H1 (cell line): ENCODE measurements at regions not wholly inside any gene's neighbourhood (a gene's known extent, or its start where the extent isn't known, plus 50 kb on each side); places are given as distances from the start of the nearest gene placed in this dataset.

Experiments used
- CTCF ChIA-PET: fragments of 300-600 bp; sonication (Branson Sonifier 250); formaldehyde crosslinking; loops from one replicate; lab custom pipeline; 2021; ENCODE audit not compliant: partially characterized antibody; lab: Charles Lee
- POLR2A ChIA-PET: fragments of 300-600 bp; sonication (Branson Sonifier 250); formaldehyde crosslinking; loops from one replicate; lab custom pipeline; 2021; ENCODE audit warnings: inconsistent platforms; ENCODE audit not compliant: partially characterized antibody; lab: Charles Lee
- DNase-seq, 2 experiments: peaks; one replicate each; pipeline versions ENCODE4 v3.0.0 to v3.0.0-alpha.2; 2010 to 2022; ENCODE audit warnings: low spot score in 2 of 2, low read depth in 1 of 2, mixed read lengths in 1 of 2
- FAIRE-seq: peaks from 2 replicates; lab custom pipeline; 2011; peaks lifted over from hg19 to GRCh38; lab: Jason Lieb, UNC
- H2AFZ ChIP-seq: 2 replicates; pipeline ENCODE4 v1.8.1; 2012; ENCODE audit warnings: low read length, inconsistent platforms
- H2AK5ac ChIP-seq: 2 replicates; pipeline ENCODE4 v1.6.1; 2013; ENCODE audit warnings: low read depth, low read length
- H2BK120ac ChIP-seq: replicated peaks from 2 replicates; pipeline ENCODE3; 2013; ENCODE audit warnings: low read depth, low read length, inconsistent platforms
- H2BK12ac ChIP-seq: 2 replicates; pipeline ENCODE4 v1.6.1; 2013; ENCODE audit warnings: low read depth, low read length
- H2BK15ac ChIP-seq: 2 replicates; pipeline ENCODE4 v1.6.1; 2013; ENCODE audit warnings: low read length
- H2BK20ac ChIP-seq: 2 replicates; pipeline ENCODE4 v1.6.1; 2013; ENCODE audit warnings: low read length
- H2BK5ac ChIP-seq: 2 replicates; pipeline ENCODE4 v1.6.1; 2013; ENCODE audit warnings: low read depth, low read length
- H3K14ac ChIP-seq: 2 replicates; pipeline ENCODE4 v1.6.1; 2013; ENCODE audit warnings: inconsistent platforms; ENCODE audit not compliant: insufficient read length
- H3K18ac ChIP-seq: 2 replicates; pipeline ENCODE4 v1.6.1; 2013; ENCODE audit warnings: low read length; ENCODE audit errors: extremely low read depth
- H3K23ac ChIP-seq: 2 replicates; pipeline ENCODE4 v1.6.1; 2013; ENCODE audit warnings: inconsistent platforms; ENCODE audit not compliant: insufficient read length
- H3K23me2 ChIP-seq: 2 replicates; pipeline ENCODE4 v1.6.1; 2013; ENCODE audit warnings: low read depth, low read length
- H3K27ac ChIP-seq: 2 replicates; pipeline ENCODE4 v1.6.1; 2011; ENCODE audit warnings: low read depth, low read length, inconsistent platforms
- H3K27me3 ChIP-seq, 4 experiments: replicated peaks in 1 of 4; 1 replicate in 1 of 4; 2 replicates in 3 of 4; pipeline versions ENCODE4 v1.6.1 to v1.8.1; 2011 to 2013; ENCODE audit warnings: low read length in 3 of 4, mild to moderate bottlenecking in 3 of 4, inconsistent platforms in 2 of 4, mixed read lengths in 2 of 4, moderate library complexity in 1 of 4; ENCODE audit not compliant: control insufficient read depth in 3 of 4, insufficient read depth in 3 of 4; ENCODE audit errors: extremely low read depth in 1 of 4
- H3K36me3 ChIP-seq, 4 experiments: 2 replicates each; pipeline versions ENCODE4 v1.6.1 to v1.8.1; 2011 to 2013; ENCODE audit warnings: mild to moderate bottlenecking in 4 of 4, low read length in 3 of 4, moderate library complexity in 2 of 4, control low read depth in 1 of 4, inconsistent platforms in 1 of 4; ENCODE audit not compliant: insufficient read depth in 4 of 4, control insufficient read depth in 2 of 4
- H3K4ac ChIP-seq: replicated peaks from 2 replicates; pipeline ENCODE3; 2013; ENCODE audit warnings: low read length, low read depth, mixed read lengths, inconsistent platforms; ENCODE audit not compliant: insufficient read length
- H3K4me1 ChIP-seq, 4 experiments: replicated peaks in 1 of 4; 1 replicate in 1 of 4; 2 replicates in 3 of 4; pipeline versions ENCODE4 v1.6.1 to v1.8.1; 2011 to 2013; ENCODE audit warnings: low read length in 3 of 4, inconsistent platforms in 2 of 4, mixed read lengths in 1 of 4; ENCODE audit not compliant: insufficient read depth in 4 of 4, control insufficient read depth in 3 of 4
- H3K4me2 ChIP-seq, 2 experiments: 2 replicates each; pipeline versions ENCODE4 v1.6.1 to v1.8.1; 2011 to 2013; ENCODE audit warnings: low read depth in 2 of 2, low read length in 2 of 2, control low read depth in 1 of 2, inconsistent platforms in 1 of 2, mild to moderate bottlenecking in 1 of 2; ENCODE audit not compliant: insufficient read depth in 1 of 2
- H3K4me3 ChIP-seq, 4 experiments: fragments of 200-600, 300-600 bp in 1 of 4; sonication (generic), shearing (Covaris generic), sonication (Bioruptor Twin) in 1 of 4; 2 replicates each; pipeline versions ENCODE4 v1.5.1 to v1.8.1; 2011 to 2016; ENCODE audit warnings: low read length in 4 of 4, low read depth in 3 of 4, control low read depth in 2 of 4, inconsistent platforms in 2 of 4, mild to moderate bottlenecking in 2 of 4, mixed read lengths in 1 of 4, moderate library complexity in 1 of 4; ENCODE audit not compliant: insufficient read depth in 2 of 4; ENCODE audit errors: extremely low read depth in 1 of 4
- H3K56ac ChIP-seq: replicated peaks from 2 replicates; pipeline ENCODE3; 2013; ENCODE audit warnings: low read depth, mild to moderate bottlenecking, mixed read lengths, low read length, inconsistent platforms; ENCODE audit not compliant: insufficient read length
- H3K79me1 ChIP-seq: 2 replicates; pipeline ENCODE4 v1.6.1; 2013; ENCODE audit warnings: low read depth, low read length, control low read depth
- H3K79me2 ChIP-seq, 2 experiments: 2 replicates each; pipeline versions ENCODE4 v1.6.1 to v1.8.1; 2012 to 2013; ENCODE audit warnings: low read length in 2 of 2, mild to moderate bottlenecking in 2 of 2, inconsistent platforms in 1 of 2; ENCODE audit not compliant: insufficient read depth in 2 of 2, control insufficient read depth in 1 of 2
- H3K9ac ChIP-seq, 4 experiments: replicated peaks in 1 of 4; 1 replicate in 1 of 4; 2 replicates in 3 of 4; pipeline versions ENCODE4 v1.6.1 to v1.8.1; 2011 to 2013; ENCODE audit warnings: low read depth in 3 of 4, low read length in 3 of 4, control low read depth in 2 of 4, mild to moderate bottlenecking in 2 of 4, moderate library complexity in 2 of 4, inconsistent platforms in 1 of 4; ENCODE audit errors: extremely low read depth in 1 of 4
- H3K9me3 ChIP-seq, 2 experiments: 2 replicates each; pipeline versions ENCODE4 v1.6.1 to v1.8.1; 2012 to 2013; ENCODE audit warnings: mild to moderate bottlenecking in 2 of 2, moderate library complexity in 2 of 2, control low read depth in 1 of 2, inconsistent platforms in 1 of 2, low read depth in 1 of 2, low read length in 1 of 2, mixed read lengths in 1 of 2; ENCODE audit not compliant: insufficient read depth in 2 of 2
- H4K20me1 ChIP-seq, 2 experiments: replicated peaks in 1 of 2; 2 replicates each; pipeline versions ENCODE3 to v1.8.1; 2011 to 2013; ENCODE audit warnings: inconsistent platforms in 2 of 2, low read length in 2 of 2, mild to moderate bottlenecking in 1 of 2; ENCODE audit not compliant: insufficient read depth in 2 of 2, control insufficient read depth in 1 of 2
- H4K5ac ChIP-seq: 2 replicates; pipeline ENCODE4 v1.6.1; 2013; ENCODE audit warnings: low read length, low read depth, mixed read lengths, inconsistent platforms; ENCODE audit not compliant: insufficient read length
- H4K8ac ChIP-seq: 2 replicates; pipeline ENCODE4 v1.8.0; 2013; ENCODE audit warnings: mild to moderate bottlenecking, moderate library complexity, low read length, inconsistent platforms; ENCODE audit not compliant: insufficient read depth; ENCODE audit errors: extremely low read depth
- H4K91ac ChIP-seq: replicated peaks from 2 replicates; pipeline ENCODE3; 2013; ENCODE audit warnings: low read length, mixed read lengths, inconsistent platforms; ENCODE audit not compliant: insufficient read length
- GTF2F1 ChIP-seq: IDR thresholded peaks from 2 replicates; pipeline ENCODE4 v1.6.1; 2012; ENCODE audit warnings: low read depth, low read length, improper control_type of control experiment, borderline replicate concordance
- KDM5A ChIP-seq: fragments of 200-600 bp; IDR thresholded peaks from 2 replicates; pipeline ENCODE4 v1.7.1; 2012; ENCODE audit warnings: mild to moderate bottlenecking, low read length, inconsistent platforms, mixed read lengths
- whole genome bisulfite sequencing, 2 experiments: shearing (Covaris generic) in 1 of 2; methylation state at CpG; one replicate each; pipeline versions ENCODE4 v1.1.6 to v1.1.7; 2013 to 2015; ENCODE audit warnings: low lambda C conversion rate in 2 of 2, mixed read lengths in 2 of 2, inconsistent platforms in 1 of 2, low coverage in 1 of 2, missing lambda C conversion rate in 1 of 2; ENCODE audit not compliant: insufficient replicate concordance in 2 of 2, insufficient coverage in 1 of 2, insufficient read length in 1 of 2; ENCODE audit errors: extremely low coverage in 1 of 2, missing lambda C conversion rate in 1 of 2; 5-methylcytosine and 5-hydroxymethylcytosine counted together

DNA sequence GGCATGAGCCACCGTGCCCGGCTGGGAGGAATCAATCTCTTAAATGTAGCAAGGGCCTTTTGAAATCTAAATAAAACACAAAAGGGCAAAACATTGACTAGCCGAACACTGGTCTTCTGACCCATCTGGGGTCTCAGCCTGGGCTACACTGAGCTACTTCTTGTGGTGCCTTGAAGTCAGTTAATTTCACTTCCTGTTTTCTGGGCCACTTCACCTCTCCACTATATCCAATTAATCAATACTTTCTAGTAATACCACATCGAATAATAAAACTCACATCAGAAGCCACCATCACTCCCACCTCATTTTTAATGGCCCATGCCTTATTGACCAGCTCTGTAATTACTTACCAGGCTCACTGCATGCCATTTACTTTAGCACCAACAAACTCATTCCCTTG, 138.0 kb upstream of the SAMSN1 start:
- H3K79me1 ChIP-seq = no peaks in the 10 kb centered on the region
- TF ChIP-seq GTF2F1 (no peak), KDM5A (no peak)

More for the DNA sequence above, 138.0 kb upstream of the SAMSN1 start:
- no peak overlapping the region for H3K9ac ChIP-seq
- no peak overlapping the region for H2BK20ac ChIP-seq
- H2BK5ac ChIP-seq = no peak overlapping the region
- no peaks in the 10 kb centered on the region for H3K23me2 ChIP-seq
- no peaks in the 10 kb centered on the region for H3K36me3 ChIP-seq
- no peaks in the 10 kb centered on the region for H3K4me1 ChIP-seq
- WGBS, 2 experiments = 91 to 100% methylated on average over 1 to 4 of the region's 4 CpGs
- H4K91ac ChIP-seq = no peak overlapping the region
- H2AK5ac ChIP-seq = no peak overlapping the region
- H3K56ac ChIP-seq = no peak overlapping the region
- no peak overlapping the region for H3K14ac ChIP-seq
- no peak overlapping the region for H3K18ac ChIP-seq
- ChIA-PET POLR2A (no interaction called here), CTCF (no interaction called here)
- no peak overlapping the region for H3K4me2 ChIP-seq
- no peak overlapping the region for H2BK120ac ChIP-seq
- H3K23ac ChIP-seq = no peak overlapping the region
- no peak overlapping the region for H3K4ac ChIP-seq
- FAIRE-seq (no peak), DNase-seq (no peak)
- no peak overlapping the region for H2AFZ ChIP-seq
- no peak overlapping the region for H3K27ac ChIP-seq
- H4K5ac ChIP-seq = no peak overlapping the region
- no peak overlapping the region for H2BK15ac ChIP-seq
- H3K4me3 ChIP-seq = no peak overlapping the region
- no peaks in the 10 kb centered on the region for H3K79me2 ChIP-seq
- no peak overlapping the region for H2BK12ac ChIP-seq
- no peaks in the 10 kb centered on the region; a peak in 1 of 7 replicates for H3K27me3 ChIP-seq
- no peaks in the 10 kb centered on the region for H4K20me1 ChIP-seq
- no peak overlapping the region for H4K8ac ChIP-seq
- H3K9me3 ChIP-seq = no peaks in the 10 kb centered on the region
